Colonic mucosa (tissue), 4 donors: ENCODE measurements at regions not wholly inside any gene's neighbourhood (a gene's known extent, or its start where the extent isn't known, plus 50 kb on each side); places are given as distances from the start of the nearest gene placed in this dataset.

Experiments used
- DNase-seq: peaks from one replicate; pipeline ENCODE4 v3.0.0-alpha.2; 2020
- H3K27ac ChIP-seq: fragments of 200-600 bp; one replicate; pipeline ENCODE4 v1.8.0; 2021
- H3K27me3 ChIP-seq: fragments of 200-600 bp; one replicate; pipeline ENCODE4 v1.8.0; 2021
- H3K36me3 ChIP-seq: fragments of 200-600 bp; one replicate; pipeline ENCODE4 v1.8.0; 2021
- H3K4me1 ChIP-seq: fragments of 200-600 bp; one replicate; pipeline ENCODE4 v1.8.0; 2021; ENCODE audit warnings: mild to moderate bottlenecking
- H3K4me3 ChIP-seq: fragments of 200-600 bp; one replicate; pipeline ENCODE4 v1.8.0; 2021
- H3K9ac ChIP-seq, 2 donors: one replicate each; pipeline ENCODE4 v1.7.0; 2013; ENCODE audit warnings: control low read depth in 2 of 2, low read depth in 2 of 2, low read length in 2 of 2
- H3K9me3 ChIP-seq: fragments of 200-600 bp; one replicate; pipeline ENCODE4 v1.8.0; 2021
- intact Hi-C: fragments of 100-400 bp; cut with DNase I; formaldehyde crosslinking; loops from one replicate; pipeline ENCODE4 v1.14.1; 2022
- TF ChIP-seq, protein P1 (sequence below): fragments of 200-600 bp; IDR thresholded peaks from one replicate; pipeline ENCODE4 v1.8.0; 2022; ENCODE audit warnings: antibody characterized with exemption, mild to moderate bottlenecking
- donor health status: healthy.
- donor health status: DM: no; HTN: no; CAD: no.
- donor health status: DM: no; HTN: no; CAD: no.

DNA sequence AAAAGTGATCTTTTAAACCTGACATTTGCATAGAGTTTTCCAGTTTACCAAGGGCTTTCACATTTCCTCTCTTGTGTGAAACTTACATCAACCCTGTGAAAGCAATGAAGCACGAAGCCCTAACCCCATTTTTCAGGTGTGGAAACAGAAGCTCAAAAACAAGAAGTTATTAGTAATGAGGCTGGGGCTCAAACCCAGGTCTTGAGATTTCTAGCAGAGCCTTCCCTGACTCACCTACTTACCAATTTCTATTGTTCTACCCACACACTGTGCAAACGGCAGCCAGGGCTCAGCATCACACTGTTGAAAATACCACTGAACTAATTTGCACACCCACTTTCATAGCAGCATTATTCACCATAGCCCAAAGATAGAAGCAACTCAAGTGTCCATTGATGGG, 117.8 kb upstream of the IGF1R start:
- H3K4me3 ChIP-seq, result no peak overlapping the region
- no peak for DNase-seq
- H3K27me3 ChIP-seq, result no peaks in the 10 kb centered on the region
- no peaks in the 10 kb centered on the region for H3K9me3 ChIP-seq
- TF ChIP-seq, protein P1, sequence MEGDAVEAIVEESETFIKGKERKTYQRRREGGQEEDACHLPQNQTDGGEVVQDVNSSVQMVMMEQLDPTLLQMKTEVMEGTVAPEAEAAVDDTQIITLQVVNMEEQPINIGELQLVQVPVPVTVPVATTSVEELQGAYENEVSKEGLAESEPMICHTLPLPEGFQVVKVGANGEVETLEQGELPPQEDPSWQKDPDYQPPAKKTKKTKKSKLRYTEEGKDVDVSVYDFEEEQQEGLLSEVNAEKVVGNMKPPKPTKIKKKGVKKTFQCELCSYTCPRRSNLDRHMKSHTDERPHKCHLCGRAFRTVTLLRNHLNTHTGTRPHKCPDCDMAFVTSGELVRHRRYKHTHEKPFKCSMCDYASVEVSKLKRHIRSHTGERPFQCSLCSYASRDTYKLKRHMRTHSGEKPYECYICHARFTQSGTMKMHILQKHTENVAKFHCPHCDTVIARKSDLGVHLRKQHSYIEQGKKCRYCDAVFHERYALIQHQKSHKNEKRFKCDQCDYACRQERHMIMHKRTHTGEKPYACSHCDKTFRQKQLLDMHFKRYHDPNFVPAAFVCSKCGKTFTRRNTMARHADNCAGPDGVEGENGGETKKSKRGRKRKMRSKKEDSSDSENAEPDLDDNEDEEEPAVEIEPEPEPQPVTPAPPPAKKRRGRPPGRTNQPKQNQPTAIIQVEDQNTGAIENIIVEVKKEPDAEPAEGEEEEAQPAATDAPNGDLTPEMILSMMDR, result no peak
- H3K4me1 ChIP-seq, result no peaks in the 10 kb centered on the region
- no peak overlapping the region for H3K9ac ChIP-seq
- no peak overlapping the region for H3K27ac ChIP-seq
- H3K36me3 ChIP-seq, result no peaks in the 10 kb centered on the region
- intact Hi-C loops, result no loop called here

DNA sequence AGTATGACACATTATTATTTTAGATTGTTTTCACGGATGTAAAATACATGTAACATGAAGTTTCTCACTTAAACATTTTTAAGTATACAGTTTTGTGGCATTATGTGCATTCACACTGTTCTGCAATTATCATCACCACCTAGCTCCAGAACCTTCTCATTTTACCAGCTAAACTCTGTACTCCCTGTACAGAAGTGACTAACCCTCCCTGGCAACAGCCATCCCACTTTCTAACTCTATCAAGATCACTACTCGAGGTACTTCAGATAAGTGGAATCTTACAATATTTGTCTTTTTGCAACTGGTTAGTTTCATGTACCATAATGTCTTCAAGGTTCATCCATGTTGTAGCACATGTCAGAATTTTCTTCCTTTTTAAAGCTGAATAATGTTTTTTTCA, 116.3 kb upstream of the IGF1R start:
- DNase-seq, result no peak
- Histone ChIP-seq H3K36me3 (no peaks in the 10 kb centered on the region), H3K4me1 (no peaks in the 10 kb centered on the region), H3K27me3 (no peaks in the 10 kb centered on the region), H3K9me3 (no peaks in the 10 kb centered on the region), H3K27ac (no peak overlapping the region), H3K4me3 (no peak overlapping the region), H3K9ac (no peak overlapping the region)
- intact Hi-C loops, result no loop called here
- TF ChIP-seq, protein P1, result no peak

DNA sequence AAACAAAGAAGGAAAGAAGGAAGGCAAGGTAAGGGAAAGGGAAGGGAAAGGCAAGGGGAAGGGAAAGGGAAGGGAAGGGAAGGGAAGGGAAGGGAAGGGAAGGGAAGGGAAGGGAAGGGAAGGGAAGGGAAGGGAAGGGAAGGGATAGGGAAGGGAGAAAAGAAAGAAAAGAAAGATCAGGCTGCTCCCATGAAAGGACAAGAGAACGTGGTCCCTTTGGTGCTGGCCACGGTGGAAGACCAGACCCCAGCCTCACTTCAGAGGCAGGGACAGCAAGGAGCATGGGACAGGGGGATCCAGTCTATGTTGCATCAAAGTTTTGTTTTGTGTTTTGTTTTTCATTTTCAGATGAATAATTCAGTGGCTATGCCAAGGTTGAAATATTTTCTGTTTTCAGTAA, 111.4 kb upstream of the IGF1R start:
- Histone ChIP-seq H3K9ac (no peak overlapping the region), H3K4me1 (no peaks in the 10 kb centered on the region), H3K9me3 (no peaks in the 10 kb centered on the region), H3K27me3 (no peaks in the 10 kb centered on the region), H3K27ac (no peak overlapping the region), H3K36me3 (no peaks in the 10 kb centered on the region), H3K4me3 (no peak overlapping the region)
- TF ChIP-seq, protein P1, result no peak
- intact Hi-C loops, result no loop called here
- no peak for DNase-seq

DNA sequence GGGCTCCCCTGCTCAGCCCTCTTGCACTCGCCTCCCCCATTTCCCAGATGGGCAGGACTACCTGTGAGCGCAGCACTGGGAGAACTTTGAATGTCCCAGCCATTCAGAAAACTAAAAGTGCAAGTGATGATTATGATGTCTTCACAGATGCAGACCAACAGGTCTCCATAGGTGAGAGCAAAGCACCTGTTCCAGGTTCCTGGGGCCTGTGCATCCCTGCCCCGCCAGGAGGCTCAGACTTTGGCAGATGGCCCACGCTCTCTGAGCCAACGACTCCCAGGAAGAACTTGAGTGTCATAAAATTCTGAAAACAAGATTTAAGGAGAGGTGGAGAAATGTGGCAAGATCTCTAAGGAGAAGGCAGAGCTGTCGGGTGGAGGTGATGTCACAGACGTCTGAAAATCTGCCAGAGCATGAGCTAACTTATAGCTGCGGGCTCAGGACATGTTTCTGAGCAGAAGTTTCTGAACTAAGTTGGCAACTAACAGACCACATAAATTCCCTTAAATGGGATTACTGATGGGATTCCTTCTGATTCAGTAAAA, 110.8 kb upstream of the IGF1R start:
- H3K36me3 ChIP-seq, result no peaks in the 10 kb centered on the region

DNA sequence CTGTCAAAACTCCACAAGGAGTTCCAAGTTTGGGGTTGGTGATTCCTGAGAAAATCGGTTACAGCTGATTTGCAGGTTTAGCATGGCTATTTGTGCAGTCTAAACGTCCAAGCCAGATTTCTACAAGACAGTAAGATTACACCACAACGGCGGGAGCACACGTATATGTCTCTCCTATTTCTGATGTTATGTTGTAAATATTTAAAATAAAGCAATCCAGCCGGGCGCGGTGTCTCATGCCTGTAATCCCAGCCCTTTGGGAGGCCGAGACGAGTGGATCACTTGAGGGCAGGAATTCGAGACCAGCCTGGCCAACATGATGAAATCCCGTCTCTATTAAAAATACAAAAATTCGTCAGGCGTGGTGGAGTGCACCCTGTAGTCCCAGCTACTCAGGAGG, 106.8 kb upstream of the IGF1R start:
- Histone ChIP-seq H3K36me3 (no peaks in the 10 kb centered on the region), H3K9me3 (no peaks in the 10 kb centered on the region), H3K4me1 (no peaks in the 10 kb centered on the region), H3K4me3 (no peak overlapping the region), H3K9ac (no peak overlapping the region), H3K27ac (no peak overlapping the region), H3K27me3 (no peaks in the 10 kb centered on the region)
- intact Hi-C loops, result no loop called here
- no peak for DNase-seq
- TF ChIP-seq, protein P1, result no peak

More for the DNA sequence above, 110.8 kb upstream of the IGF1R start:
- Histone ChIP-seq H3K4me1 (no peaks in the 10 kb centered on the region), H3K9ac (no peak overlapping the region), H3K27ac (no peak overlapping the region), H3K4me3 (no peak overlapping the region), H3K27me3 (no peaks in the 10 kb centered on the region), H3K9me3 (no peaks in the 10 kb centered on the region)
- TF ChIP-seq, protein P1, result no peak
- intact Hi-C loops, result no loop called here
- DNase-seq, result no peak
